Inflammatory macrophage (primary cell): ENCODE measurements at regions not wholly inside any gene's neighbourhood (a gene's known extent, or its start where the extent isn't known, plus 50 kb on each side); places are given as distances from the start of the nearest gene placed in this dataset.

Experiments used
- DNase-seq, 2 donors: peaks; one replicate each; pipeline ENCODE4 v3.0.0-alpha.2; 2020 to 2022

- DNase-seq, result no peak
Observed at GRCh38 chr2:5751873-5752482, 59.8 kb downstream of the SOX11 start.

GRCh38 chr2:5756272-5756671 lies 64.1 kb downstream of the SOX11 start:
- DNase-seq, result no peak

- no peak for DNase-seq
Observed at GRCh38 chr2:5758346-5758745, 66.2 kb downstream of the SOX11 start.

GRCh38 chr2:5759949-5760348 lies 67.8 kb downstream of the SOX11 start:
- DNase-seq, result no peak

GRCh38 chr2:5763531-5763930 lies 71.3 kb downstream of the SOX11 start:
- DNase-seq, result no peak

GRCh38 chr2:5764041-5764440 lies 71.9 kb downstream of the SOX11 start:
- no peak for DNase-seq

GRCh38 chr2:5766056-5766455 lies 73.9 kb downstream of the SOX11 start:
- DNase-seq, result no peak

GRCh38 chr2:5766561-5766960 lies 74.4 kb downstream of the SOX11 start:
- DNase-seq, result no peak

GRCh38 chr2:5777131-5777535 lies 84.9 kb downstream of the SOX11 start:
- DNase-seq, result no peak

- DNase-seq, result no peak
Observed at GRCh38 chr2:5781679-5782078, 89.5 kb downstream of the SOX11 start.

- DNase-seq, result no peak
Observed at GRCh38 chr2:5782103-5782502, 89.9 kb downstream of the SOX11 start.

- DNase-seq, result no peak
Observed at GRCh38 chr2:5788447-5788846, 96.3 kb downstream of the SOX11 start.

GRCh38 chr2:5791371-5791770 lies 99.2 kb downstream of the SOX11 start:
- no peak for DNase-seq

GRCh38 chr2:5794012-5794411 lies 101.8 kb downstream of the SOX11 start:
- DNase-seq, result no peak

- DNase-seq, result no peak
Observed at GRCh38 chr2:5798084-5798483, 105.9 kb downstream of the SOX11 start.

GRCh38 chr2:5799348-5799747 lies 107.2 kb downstream of the SOX11 start:
- no peak for DNase-seq

- no peak for DNase-seq
Observed at GRCh38 chr2:5803547-5803946, 111.4 kb downstream of the SOX11 start.

GRCh38 chr2:5818961-5819600 lies 126.9 kb downstream of the SOX11 start:
- no peak for DNase-seq

GRCh38 chr2:5824126-5824525 lies 131.9 kb downstream of the SOX11 start:
- DNase-seq, result no peak

- DNase-seq, result no peak
Observed at GRCh38 chr2:5825686-5826085, 133.5 kb downstream of the SOX11 start.

- DNase-seq, result no peak
Observed at GRCh38 chr2:5826979-5827655, 134.9 kb downstream of the SOX11 start.

- DNase-seq, result no peak
Observed at GRCh38 chr2:5834501-5834900, 142.3 kb downstream of the SOX11 start.

GRCh38 chr2:5839550-5839949 lies 147.4 kb downstream of the SOX11 start:
- no peak for DNase-seq

GRCh38 chr2:5841126-5841525 lies 148.9 kb downstream of the SOX11 start:
- no peak for DNase-seq
